GM18907 (cell line): ENCODE measurements at regions not wholly inside any gene's neighbourhood (a gene's known extent, or its start where the extent isn't known, plus 50 kb on each side); places are given as distances from the start of the nearest gene placed in this dataset.
"Not testable (repeated sequence)": the region's sequence is repeated elsewhere in the genome, so short reads cannot be mapped to it uniquely, and the experiment has no call there.

Experiments
- ATAC-seq: cut with Tn5 transposase; IDR thresholded peaks from one replicate; pipeline ENCODE4 v1.9.1; 2021; ENCODE audit warnings: mild to moderate bottlenecking, moderate library complexity; ENCODE audit not compliant: unreplicated experiment

DNA sequence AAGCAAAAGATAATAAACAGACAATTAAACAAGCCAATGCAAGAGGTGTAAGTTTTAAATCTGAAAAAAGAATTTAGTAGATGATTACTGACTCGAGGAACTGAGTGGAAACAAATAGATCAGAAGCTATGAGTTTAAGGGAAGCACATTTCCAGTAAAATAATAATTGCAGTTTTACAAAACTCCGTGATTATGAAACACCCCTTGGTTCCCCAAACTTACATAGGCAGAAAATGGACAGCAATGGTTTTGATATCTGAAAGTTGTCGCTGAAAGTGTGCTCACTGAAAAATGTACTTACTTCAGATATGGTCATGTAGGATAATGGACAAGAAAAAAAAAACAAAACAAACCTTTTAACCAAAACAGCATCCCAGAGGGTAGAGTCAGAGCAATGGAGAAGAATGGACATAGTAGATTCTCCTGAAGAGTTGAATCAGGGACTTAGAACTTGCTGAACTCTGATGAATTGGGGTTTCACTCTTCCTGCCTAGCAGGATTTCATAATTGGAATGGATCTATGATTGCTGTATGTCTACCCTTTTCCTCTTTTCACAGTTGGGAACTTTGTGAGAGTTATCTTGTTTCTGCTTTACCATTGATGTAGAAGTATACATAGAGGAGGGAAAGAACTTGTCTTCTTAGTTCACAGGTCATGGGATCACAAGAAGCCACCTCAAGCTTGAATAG lies 305.6 kb upstream of the ZEB2 start:
- no peak for ATAC-seq

DNA sequence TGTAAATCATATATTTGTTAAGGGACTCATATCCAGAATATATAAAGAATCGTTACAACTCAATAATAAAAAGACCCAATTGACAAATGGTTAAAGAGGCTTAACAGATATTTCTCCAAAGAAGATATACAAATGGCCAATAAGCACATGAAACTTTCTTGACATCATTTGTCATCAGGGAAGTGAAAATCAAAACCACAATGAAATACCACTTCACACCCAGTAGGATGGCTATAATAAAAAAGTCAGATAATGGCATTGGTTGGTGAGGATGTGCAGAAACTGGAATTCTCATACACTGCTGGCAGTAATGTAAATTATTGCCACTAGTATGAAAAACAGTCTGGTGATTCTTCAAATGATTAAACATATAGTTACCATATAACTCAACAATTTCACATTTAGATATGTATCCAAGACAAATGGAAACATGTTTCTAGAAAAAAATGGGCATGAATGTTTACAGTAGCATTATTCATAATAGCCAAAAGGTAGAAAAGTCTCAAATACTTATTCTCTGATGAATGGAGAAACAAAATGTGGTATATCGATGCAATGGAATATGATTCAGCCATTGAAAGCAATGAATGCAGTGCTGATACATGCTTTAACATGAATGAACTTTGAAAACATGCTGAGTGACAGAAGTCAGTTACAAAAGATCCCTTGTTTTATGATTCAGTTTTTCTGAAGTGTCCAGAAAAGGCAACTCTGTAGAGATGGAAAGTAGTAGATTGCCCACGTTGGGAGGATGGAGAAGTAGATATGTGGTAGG lies 304.6 kb upstream of the ZEB2 start:
- no peak for ATAC-seq

DNA sequence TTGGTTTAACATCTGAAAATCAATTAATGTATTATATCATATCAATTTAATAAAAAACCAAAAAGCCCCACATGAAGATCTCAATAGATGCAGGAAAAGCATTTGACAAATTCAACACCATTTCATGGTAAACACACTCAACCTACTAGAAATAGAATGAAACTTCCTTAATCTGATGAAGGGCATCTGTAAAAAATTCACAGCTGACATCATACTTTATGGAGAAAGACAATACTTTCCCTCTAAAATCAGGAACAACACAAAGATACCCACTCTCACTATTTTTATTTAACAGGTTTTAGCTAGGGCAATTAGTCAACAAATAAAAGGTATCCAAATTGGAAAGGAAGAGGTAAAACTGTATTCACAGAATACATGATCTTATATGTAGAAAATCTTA lies 303.0 kb upstream of the ZEB2 start:
- ATAC-seq = no peak

DNA sequence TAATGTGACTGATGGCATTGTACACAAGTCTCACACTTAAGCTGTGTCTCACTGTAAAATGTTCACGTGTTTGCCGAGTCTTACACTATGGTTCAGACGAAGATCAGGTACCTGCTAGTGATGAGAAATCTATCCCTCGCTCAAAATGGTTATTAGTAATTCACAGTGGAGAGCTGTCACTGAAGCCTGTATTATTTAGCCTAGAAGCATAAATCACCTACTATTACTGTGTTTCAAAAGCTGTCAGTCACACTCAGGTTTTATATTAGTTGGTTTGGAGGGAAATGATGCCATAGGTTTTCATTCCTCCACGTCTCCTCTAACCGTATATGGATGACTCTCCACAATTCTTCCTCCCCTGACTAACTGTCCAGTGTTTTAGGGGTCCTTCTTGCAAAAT lies 292.4 kb upstream of the ZEB2 start:
- no peak for ATAC-seq

DNA sequence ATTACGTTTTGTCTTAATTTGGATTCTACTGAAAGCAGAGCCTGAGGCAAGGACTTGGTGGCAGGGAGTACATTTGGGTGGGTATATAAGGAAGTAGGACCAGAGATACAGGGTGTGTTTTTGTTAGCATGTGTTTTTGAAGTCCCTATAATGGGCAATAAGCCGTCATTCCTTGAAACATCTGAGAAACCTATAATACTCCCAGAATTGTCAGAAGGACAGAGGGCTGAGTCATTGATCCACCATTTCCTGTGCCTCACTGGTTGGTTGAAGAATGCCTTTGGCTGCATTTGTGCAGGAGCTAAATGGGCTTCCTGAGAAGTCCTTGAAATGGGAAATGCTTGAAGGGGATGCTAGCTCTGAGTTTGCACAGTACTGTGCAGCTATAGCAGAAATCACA lies 281.8 kb upstream of the ZEB2 start:
- no peak for ATAC-seq

DNA sequence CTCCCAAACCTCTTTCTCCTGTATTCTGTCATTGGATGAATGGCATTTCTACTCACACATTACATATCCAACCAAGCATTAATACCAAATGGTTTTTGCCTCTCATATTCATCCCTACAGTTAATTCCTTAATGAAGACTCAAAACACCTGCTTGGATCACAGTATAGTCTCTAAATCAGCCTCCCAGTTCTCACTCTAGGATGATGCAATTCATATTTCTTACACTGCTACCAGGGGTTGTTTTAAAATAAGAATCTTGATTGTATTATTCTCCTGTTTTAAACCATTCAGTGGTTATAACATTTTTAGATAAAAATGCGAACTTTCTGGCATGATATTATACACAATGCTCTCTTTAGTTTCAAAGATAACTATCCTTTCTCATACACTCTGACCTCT lies 281.4 kb upstream of the ZEB2 start:
- no peak for ATAC-seq

DNA sequence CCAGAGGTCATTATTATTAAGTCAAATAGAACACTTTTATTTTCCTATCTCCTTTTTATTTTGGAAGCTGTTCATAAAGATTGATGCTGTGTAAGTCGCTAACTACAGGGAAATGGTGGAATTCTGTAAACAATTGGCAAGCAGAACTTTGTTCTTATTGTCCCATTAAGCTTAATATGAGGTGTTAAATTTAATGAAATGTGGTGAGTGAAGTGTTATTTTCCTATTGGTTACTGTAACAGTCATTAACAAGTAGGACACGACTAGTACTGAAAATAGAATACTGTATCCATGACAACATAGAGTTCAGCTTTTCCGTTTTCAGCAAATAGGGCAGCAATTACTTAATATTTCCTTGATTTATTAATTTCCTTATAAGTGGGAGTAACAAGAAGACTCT lies 279.1 kb upstream of the ZEB2 start:
- ATAC-seq = no peak

DNA sequence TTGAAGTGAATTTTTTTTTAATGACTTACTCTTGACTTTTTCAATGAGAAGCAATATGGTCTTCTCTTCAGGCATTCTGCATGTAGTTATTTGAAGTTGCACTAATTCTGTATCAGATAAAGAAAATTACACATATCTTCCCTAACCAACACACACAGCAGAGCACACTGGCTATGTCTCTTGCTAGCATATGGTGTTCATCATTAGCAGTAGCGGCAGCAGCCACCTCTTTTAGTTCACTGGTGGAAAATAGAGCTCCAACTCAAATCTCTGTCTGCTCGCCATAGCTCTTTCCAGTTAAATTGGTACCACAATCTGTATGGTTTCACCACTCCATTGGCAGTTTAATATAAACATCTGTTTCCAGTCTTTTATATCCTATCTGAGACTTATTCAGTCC lies 278.1 kb upstream of the ZEB2 start:
- no peak for ATAC-seq

DNA sequence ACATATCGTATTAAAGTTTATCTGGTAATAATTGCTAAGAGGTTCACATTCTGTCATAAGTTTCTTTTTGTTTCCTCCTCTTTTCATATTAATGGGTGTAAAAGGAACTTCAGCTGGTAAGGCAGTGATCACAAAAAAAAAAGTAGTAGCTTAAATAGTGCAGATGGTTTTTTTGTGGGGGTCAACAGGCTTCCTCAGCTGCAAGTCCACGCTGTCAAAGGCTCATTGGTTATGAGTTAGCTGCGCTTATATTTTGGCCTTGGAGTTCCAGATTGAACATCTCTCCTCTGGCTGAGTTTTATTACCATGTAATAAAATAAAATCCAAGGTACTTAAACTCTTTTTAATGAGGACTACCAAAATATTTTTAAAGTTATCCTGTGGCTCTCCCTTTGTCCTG lies 277.0 kb upstream of the ZEB2 start:
- ATAC-seq = no peak

DNA sequence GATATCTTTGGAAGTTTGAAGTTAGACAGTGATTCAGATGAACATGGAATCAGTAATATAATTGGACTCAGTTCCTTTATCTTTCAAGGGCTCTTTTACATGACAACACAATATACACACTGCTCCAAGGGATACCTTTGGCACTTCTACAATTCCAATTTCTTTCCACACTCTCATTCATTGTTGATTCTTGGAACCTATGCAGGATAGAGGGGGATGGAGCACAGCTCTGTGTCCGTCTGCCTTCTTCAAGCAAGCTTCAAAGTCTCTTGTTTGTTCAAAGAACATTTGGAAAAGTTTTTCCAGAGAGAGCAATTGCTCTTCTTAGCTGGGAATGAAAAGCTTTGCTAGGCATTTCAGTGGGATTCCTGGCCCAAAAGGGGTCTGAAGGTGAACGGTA lies 276.2 kb upstream of the ZEB2 start:
- ATAC-seq = no peak

DNA sequence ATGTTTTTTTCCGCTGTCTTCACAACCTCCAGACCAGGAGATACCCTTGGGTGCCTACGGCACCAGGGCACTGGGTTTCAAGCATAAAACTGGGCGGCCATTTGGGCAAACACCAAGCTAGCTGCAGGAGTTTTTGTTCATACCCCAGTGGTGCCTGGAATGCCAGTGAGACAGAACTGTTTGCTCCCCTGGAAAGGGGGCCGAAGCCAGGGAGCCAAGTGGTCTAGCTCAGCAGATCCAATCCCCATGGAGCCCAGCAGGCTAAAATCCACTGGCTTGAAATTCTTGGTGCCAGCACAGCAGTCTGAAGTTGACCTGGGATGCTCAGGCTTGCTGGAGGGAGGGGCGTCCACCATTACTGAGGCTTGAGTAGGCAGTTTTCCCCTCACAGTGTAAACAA lies 265.3 kb upstream of the ZEB2 start:
- ATAC-seq = no peak

DNA sequence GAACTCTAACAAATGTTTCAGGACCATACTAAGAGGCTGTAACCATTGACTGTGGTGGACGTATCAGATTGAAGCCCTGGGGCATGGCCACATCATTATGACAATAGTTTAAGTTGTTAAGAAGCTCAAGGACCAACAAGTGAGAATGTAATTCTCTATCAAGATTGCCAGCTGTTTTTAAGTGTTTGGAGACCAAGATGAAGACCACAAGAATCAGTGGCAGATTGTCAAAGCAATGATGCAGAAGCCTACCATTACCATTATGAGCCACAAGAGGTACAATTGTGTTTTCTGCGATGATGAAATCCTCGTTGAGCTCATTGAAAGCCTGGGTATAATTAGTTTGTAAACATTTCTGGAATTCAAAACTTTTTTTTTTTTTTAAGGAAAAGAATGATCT lies 261.1 kb upstream of the ZEB2 start:
- no peak for ATAC-seq

DNA sequence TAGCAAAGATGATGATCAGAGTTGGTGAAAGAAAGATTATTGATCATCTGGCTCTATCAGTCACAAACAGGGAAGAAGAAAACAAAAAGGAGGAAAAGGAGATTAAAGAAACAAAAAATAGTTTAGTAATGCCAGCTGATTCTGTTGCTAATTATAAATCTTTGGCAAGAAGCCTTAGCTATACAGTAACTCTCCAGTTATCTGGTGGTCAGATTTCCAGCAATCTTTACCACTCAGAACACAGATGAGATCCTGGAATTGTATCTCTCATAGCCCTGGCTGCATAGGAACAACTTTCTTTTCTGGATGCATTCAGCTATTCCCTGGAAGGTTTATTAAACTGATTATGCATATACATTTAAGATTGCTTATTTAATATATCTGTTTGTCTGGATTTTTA lies 256.8 kb upstream of the ZEB2 start:
- ATAC-seq = no peak

DNA sequence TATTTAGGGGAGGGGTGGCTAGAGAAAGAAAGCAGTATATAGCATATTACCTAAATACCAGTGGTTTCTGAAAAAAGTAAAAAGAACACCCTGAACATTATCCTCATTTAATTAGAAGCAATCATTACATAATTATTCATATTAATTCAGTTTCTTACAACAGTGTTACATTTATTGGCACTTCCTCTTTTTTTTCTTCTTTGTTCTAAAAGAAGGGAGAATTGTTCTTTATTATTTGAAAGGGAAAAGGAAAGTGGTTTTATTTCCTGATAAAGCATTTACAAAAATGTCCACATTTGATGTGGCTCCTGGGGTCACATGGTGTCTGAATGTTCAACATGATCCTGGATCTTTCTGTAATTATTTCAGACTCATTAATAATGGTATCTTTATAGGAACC lies 254.9 kb upstream of the ZEB2 start:
- no peak for ATAC-seq

DNA sequence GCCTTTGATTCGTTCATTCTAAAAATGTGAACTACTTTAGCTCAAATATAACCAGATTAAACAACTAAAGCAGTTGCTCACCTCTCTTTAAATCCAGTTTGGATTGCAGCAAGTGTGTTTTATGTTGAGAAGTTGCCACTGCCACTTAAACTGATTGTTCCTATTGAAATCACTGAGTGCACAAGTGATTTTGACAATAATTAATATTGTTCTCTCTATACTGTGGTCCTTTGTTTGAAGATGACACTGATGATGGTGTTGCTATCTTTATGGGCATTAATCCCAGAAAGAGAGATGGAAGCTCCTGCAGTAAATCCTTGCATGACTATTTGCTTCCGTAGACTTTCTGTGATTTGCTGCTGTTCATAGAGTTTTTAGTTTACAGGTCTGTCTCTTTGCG lies 251.4 kb upstream of the ZEB2 start:
- ATAC-seq = no peak

DNA sequence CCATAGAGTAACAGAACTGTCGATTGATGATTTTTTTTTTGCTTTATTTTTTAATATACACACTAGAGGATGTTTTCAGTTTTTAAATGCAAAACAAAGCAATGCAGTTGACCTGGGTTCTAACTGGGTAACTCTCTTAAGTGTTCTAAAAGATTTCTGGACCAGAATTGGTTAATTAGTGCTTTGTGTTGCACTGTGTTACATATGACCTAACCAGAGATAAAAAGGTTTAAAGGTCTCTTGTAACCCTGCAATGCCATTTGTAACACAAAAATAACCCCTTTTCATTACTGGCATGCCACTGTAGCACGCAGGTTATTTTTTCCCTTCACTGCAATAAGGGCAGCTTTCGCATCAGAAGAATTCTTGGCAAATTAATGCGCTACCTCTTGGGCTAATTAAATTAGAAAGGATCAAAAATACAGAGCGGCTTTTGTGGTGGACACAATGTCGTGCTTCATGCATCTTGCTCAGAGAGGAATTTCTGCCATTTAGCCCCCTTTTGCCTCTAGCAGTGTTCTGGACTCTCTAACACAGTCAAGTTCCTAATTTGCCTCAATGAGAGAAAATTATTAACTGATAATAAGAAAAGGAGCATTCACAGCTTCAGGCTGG lies 250.8 kb upstream of the ZEB2 start:
- ATAC-seq = no peak

DNA sequence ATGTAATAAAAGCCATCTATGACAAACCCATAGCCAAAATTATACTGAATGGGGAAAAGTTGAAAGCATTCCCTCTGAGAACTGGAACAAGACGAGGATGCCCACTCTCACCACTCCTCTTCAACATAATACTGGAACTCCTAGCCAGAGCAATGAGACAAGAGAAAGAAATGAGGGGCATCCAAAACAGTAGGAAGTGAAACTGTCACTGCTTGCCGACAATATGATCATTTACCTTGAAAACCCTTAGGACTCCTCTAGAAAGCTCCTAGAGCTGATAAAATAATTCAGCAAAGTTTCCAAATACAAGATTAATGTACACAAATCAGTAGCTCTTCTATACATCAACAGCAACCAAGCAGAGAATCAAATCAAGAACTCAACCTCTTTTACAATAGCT lies 241.0 kb upstream of the ZEB2 start:
- not testable (repeated sequence) for ATAC-seq

DNA sequence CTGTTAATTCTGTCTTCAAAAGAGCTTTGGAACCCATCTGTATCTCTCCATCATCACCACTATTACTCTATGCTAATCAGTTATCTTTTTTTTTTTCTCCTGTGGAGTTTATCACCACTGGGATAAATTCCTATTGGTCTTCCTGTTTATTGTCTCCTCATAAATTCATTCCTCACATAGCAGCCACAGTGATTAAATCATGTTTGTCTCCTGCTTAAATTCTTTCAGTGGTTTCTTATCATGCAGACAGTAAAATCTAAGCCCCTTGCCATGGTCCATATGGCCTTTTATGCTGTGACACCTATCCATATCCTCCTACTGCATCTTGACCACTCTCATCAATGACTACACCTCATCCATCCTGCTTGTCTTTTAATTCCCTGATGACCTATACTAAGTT lies 239.8 kb upstream of the ZEB2 start:
- ATAC-seq = no peak

DNA sequence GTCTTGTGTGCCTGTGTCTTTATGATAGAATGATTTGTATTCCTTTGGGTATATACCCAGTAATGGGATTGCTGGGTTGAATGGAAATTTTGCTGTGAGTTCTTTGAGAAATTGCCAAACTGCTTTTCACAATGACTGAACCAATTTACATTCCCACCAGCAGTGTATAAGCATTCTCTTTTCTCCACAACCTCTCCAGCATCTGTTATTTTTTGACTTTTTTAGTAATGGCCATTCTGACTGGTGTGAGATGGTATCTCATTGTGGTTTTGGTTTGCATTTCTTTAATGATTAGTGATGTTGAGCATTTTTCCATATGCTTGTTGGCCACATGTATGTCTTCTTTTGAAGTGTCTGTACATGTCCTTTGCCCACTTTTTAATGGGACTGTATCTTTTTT lies 238.3 kb upstream of the ZEB2 start:
- ATAC-seq = not testable (repeated sequence)

DNA sequence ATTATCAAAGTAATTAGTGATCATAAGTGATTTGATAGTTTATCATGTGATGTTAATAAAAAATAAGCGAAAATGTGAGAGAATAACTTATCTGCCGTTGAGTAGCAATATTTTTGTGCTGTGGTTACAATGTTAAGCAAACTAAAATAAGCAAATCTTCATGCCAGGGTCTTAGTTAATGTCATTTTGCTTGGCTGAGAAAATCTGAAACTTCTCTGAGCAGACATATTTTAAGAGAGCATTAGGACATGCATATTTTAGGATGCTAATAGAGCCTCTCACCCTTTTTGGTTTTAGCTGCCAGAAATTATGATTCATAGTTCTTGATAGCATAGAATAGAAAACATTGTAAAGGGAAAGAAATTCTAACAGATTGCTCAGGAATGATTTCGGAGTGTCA lies 233.5 kb upstream of the ZEB2 start:
- no peak for ATAC-seq

DNA sequence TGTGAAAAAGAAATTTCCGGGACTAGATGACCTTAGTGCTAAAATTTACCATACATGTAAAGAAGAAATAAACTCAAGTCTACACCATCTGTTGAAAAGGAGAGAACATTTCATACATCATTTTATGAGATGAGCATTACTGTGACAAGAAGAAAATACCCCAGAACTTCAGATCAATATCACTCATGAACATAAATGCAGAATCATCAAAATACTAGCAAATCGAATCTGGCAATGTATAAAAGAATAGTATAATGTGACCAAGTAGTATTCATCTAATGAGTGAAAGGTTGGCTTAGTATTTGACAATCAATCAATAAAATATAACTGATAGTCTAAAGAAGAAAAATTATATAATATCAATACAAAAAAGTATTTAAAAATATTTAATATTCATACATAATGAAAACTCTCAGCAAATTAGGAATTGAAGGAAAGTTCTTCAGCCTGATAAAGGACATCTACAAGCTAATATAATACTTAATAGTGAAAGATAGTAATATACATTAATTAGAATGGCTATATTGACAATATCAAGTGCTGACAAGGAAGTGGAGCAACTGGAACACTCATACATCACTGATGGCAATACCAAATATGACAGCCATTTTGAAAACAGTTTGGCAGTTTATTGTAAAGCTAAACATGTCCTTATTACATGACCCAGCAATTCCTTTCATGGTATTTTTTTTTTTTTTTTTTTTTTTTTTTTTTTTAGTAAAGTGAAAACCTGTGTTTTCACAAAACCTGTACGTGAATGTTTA lies 231.4 kb upstream of the ZEB2 start:
- ATAC-seq = no peak

DNA sequence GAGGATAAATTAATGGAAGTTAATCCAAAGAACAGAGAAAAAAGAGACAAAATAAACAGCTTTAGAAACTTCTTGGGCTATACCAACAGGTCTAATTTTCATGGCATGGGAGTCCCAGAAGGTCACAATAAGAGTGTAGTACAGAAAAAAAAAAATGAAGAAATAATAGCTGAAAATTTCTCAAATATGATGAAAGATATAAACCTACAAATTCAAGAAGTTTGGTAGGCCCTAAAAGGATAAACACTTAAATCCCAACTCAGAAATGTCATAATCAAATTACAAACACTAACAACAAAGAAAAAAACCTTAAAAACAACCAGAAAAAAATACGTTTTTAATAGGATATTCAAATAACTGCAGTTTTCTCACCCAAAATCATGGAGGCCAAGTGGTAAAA lies 229.3 kb upstream of the ZEB2 start:
- no peak for ATAC-seq
